CD4-positive, alpha-beta T cell treated with Interleukin-4 for 1 hour (primary cell): ENCODE measurements at regions not wholly inside any gene's neighbourhood (a gene's known extent, or its start where the extent isn't known, plus 50 kb on each side); places are given as distances from the start of the nearest gene placed in this dataset.

Source experiments
- DNase-seq, 2 donors: peaks; one replicate each; pipeline ENCODE4 v3.0.0-alpha.2; 2020 to 2022

DNA sequence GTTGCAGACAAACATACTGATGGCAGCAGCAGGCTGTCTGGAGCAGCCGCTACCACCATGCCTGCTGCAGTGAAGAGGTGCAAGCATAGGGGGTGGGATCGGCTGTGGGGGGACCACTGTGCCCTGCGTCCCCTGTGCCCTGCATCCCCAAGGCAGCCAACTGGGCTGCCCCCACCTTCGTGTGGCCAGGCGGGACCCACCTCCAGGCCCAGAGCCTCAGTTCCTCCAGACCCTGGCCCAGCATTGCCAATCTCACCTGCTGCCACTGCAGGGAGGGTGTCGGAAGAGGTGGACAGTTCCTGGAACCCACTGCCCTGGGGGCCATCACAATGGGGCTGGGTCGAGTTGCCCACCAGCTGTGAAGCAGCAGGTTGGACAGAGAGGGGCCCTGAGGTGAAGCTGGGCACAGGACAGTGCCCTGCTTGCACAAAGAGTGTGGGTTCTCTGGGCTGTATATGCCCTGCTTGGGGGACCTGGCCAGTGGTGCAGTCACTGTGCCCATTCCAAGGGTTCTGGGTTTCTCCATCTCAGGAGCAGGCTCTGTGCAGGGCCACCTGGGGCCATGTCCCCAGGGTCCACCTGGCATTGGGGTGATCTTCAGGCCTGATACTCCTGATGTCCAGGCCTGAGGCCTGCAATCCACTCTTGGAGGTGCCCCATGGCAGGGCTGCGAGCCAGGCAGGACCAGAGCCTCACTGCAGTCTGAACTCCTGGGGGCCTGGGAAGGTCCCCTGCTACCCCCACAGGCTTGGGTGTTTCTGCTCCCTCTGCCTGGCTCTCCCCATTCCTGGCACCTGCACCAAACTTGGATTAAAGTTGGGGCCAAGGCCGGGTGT lies 261.4 kb upstream of the NRIP1 start:
- no peak for DNase-seq

DNA sequence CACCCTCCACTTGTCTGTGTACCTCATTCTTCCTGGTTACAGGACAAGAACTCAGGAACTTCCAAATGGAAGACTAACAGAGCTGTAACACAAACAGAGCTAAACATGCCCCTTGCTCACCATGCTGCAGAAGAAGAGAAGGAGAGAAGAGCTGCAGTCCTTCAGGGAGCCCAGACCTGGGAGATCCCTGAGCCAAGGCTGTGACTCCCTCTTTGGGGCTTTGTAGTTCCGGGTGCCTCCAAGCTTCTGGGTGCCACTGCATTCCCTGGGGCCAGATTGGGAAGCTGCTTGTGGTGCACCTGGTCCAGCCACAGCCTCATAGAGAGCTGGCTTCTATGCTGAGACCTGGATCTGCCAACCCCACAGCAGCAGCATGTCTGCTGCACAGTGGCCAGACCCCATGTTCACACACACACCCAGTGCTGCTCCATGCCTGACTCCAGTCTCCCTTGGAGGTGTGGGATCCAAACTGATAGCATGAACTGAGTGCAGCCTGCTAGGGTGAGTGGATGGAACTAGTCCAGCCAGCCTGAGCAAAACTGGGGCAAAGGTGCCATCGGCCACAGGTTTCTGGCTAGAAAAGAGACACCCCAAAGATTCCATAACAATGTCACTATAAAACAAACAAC lies 263.0 kb upstream of the NRIP1 start:
- no peak for DNase-seq

DNA sequence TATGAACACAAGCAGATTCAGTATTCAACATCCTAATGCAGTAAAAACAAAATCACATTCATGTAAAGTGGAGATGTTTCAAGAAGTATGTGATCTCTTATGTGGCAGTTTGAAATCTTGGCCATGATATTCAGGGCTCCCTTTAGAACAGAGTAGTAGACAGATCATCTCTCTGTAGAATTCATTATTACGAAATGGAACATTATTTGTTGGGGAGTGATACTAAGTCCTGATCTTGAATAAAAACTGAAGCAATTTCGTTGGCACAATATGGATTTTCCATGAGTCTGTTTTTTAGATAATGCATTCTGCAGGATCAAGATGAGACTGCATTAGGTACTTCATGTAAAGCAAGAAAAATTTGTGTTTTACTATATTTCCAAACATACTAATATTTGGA lies 264.4 kb upstream of the NRIP1 start:
- DNase-seq = no peak

DNA sequence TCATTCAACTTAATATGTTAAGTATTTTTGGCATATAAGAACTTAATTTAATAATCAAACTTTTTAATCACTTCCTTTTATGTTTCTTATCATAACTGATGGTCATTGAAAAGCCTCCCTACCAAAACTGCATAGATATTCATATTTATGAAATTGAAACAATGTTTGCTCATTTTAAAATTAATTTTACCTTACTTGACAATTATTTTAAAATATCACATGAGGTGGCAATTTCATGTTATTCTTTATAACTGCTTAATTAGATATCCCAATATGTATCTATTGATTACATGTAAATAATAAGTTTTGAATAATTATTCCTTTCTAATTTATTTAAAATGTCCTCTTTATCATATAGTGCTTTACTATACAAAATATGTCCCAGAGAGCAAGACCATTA lies 266.1 kb upstream of the NRIP1 start:
- DNase-seq = no peak

DNA sequence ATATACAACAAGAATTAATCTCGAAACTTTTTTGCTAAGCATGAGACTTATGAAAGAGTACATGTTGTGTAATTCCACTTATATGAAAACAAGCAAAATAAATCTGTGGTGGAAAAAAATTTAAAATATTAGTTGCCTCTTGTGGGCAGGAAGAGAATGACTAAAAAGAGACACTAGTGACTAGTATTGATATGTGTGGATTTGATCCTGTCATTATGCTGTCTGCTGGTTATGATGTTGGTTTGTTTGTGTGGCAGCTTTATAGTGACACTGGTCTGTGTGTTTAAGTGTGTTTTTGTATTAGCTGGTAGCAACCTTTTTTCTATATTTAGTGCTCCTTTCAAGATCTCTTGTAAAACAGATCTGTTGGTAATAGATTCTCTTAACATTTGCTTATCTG lies 267.8 kb upstream of the NRIP1 start:
- no peak for DNase-seq

DNA sequence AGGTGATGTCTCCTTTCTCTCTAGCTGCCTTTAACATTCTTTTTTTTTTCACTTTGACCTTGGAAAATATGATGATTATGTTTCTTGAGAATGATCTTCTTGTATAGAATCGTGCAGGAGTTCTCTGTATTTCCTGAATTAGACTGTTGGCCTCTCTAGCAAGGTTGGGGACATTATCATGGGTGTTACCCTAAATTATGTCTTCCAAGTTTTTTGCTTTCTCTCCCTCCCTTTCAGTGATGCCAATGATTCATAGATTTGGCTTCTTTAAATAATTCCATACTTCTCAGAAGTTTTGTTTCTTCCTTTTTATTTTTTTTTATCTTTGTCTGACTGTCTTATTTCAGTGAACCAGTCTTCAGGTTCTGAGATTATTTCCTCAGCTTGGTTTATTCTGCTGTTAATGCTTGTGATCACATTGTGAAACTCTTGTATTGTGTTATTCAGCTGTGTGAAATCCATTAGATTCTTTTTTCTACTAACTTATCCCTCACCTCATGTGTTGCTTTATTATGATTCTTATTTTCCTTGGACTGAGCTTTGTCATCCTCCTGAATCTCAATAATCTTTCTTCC lies 268.4 kb upstream of the NRIP1 start:
- no peak for DNase-seq

DNA sequence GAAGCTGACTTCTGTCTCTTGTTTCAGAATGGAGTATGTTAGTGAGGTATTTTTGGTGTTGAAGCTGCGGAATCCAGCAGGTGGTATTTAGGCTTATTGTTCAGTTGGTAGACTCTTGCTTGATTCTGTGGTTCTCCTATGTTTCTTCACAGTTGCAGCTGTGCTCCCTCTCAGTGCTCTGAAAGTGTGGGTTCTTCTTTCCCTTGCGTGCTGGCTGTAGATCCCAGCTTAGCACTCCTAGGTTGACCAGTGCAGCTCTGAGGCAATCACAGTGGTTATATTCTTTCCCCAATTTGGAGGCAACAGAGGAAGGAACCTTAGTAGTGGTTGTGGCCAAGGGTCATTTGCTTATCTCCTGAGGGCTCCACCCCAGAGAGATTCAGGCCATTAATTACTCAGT lies 269.2 kb upstream of the NRIP1 start:
- DNase-seq = no peak

DNA sequence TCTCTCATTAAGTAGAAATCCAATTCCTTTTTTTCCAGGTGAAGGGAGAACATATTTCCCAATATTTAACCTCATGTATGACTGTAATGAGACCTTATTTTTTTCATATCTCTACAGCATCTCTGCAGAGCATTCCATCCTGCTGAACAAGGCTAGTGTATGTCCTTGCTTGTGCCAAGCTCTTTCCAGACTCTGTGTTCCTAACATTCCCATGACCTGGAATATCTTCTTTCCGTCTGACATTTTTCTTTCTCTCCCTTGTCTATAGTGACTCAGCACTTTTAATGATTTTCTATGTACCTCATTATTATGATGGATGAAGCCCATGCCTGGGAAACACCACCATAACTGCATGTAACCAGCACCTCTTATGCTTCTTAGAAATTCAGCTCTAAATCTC lies 278.3 kb upstream of the NRIP1 start:
- DNase-seq = no peak

DNA sequence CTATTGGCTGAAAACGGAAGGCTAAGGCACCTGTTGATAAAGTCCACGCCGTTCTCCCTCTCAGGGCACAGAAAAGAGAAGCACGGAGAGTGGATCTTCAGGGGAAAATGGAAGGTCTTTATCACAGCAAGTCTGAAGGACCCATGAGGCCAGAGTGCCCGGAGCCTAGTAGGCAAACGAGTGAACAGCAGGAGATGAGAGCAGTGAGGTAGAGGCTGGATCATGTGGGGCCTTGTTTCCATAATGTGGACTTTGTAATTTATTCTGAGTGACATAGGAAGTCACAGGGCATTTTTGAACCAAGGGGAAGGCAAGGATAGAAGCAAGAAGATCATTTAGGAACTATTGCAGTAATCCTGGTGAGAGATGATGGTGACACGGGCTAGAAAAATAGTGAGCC lies 287.2 kb upstream of the NRIP1 start:
- no peak for DNase-seq

DNA sequence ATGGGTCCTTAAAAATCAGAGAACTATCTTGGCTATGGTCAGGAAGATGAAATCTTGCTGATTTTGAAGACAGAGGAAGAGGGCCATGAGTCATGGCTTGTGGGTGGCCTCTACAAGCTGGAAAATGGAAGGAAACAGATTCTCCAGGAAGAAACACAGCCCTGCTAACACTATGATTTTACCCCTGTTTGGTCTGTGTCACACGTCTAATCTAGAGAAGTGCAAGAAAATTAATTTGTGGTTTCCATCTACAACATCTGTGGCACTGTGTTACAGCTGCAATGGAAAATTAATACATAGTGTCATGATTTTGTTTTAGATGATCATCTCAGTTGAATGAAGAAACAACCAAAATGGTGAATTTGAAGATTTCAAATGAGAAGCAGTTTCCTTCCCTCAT lies 288.7 kb upstream of the NRIP1 start:
- DNase-seq = no peak

DNA sequence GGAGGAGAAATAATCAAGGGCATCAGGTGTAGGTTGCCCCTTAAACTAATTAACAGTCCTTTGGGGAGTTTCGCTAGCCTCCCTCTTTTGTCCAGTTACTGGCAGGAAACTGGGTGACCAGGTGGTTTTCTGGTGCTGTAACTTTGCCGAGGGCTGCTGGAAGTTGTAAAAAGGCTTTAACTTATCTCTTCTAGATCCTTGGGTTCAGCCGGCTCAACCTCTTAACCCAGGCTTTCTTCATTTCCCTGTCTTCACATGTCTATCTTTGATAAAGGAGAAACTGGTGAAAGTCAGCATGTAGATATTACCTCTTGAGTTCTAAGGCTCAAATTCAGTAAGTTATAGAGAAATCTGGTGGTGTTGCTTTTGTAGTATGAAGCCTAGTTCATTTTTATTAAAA lies 289.7 kb upstream of the NRIP1 start:
- DNase-seq = no peak

DNA sequence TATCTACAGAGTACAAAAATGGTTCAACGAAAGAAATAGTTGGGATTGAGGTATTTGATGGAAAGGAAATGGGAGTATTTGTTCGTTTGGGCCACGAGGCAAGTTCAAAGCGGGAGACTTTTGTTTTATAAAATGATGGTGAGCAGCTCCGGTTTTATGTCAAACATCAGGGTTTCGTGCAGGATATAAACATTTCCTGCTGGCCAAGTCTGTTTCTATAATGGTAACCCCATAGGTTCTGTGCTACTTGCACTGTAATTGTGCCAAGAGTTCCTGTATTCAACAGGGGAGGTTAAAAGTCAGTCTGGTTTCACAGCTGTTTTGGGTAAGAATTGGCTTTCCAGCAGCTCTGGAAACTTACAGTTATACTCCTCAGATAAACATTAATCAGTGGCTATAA lies 290.3 kb upstream of the NRIP1 start:
- no peak for DNase-seq

DNA sequence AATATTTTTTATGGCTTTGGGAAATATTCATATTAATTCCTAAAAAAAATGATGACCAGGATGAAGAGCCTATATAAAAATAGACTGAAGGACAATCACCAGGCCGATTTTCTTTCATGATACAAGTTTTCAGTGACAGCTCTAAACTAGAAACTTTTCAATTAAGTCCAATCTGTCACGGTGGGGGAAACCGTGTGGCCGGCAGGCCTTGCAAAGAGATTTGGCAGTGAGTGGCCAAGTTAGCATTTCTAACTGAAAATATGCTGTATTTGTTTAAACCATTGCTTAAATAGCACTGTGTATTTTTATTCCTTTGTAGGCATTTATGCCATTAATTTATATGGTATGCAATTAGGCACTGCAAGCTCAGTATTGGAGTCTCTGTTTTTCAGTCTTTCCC lies 294.5 kb upstream of the NRIP1 start:
- no peak for DNase-seq

DNA sequence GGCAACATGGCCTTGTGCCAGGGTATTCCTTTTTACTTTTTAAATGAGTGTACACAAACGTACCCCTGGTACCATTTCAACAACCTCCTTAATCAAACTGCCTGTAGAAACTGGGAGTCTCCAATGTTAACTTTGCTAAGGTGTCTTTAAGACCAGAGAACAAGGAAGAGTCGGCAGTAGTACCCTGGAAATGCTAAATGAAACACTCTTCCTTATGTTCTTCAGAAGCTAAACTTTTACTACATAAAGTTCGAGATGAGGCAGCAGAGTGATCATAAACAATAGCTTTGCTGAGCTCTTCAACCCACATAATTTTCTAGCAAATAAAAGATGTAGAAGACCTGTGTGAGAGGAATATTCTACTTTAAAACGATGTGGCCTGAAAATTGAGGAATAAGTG lies 297.7 kb upstream of the NRIP1 start:
- DNase-seq = no peak

DNA sequence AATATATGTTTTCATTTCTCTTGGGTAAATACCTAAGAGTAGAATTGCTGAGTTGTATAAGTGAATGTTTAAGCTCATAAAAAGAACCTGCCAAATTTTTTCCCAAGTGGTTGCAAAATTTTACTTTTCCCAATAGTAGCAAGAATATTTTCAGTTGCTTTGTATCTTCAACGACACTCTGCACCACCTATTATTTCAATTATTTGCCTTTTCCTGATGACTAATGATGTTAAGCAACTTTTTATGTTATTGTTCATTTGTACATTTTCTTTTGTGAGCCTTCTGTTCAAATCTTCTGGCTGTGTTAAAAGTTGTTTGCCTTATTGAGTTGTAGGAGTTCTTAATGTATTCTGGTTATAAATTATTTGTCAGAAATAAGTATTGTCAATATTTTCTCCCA lies 299.1 kb upstream of the NRIP1 start:
- DNase-seq = no peak

DNA sequence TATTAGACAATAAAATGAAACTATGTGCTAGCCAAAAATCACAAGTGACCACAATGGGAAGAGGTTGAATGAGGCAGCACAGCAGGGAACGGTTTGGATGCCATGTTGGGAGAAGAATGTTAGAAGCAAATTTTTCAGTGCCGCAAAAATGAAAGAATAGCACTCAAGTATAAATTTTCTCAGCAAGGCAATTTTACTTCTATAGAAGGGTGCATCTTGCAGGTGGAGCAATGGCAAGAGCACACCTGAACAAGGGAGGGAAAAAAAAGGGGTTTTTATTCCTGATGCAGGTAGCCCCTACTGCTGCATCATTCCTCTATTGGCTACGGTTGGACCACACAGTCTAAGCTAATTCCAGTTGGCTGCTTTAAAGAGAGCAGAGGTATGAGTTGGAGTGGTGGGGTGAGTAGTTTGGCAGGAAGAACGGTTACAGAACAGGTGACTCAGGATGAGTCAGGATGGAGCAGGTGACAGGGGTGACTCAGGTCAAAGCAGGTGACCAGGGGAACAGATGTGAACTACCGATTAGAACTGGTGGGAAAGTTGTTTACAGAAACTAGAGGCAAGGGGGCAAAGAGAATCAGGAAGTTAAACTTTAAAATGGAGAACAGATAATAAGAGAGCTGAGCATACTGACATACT lies 301.1 kb upstream of the NRIP1 start:
- DNase-seq = no peak

DNA sequence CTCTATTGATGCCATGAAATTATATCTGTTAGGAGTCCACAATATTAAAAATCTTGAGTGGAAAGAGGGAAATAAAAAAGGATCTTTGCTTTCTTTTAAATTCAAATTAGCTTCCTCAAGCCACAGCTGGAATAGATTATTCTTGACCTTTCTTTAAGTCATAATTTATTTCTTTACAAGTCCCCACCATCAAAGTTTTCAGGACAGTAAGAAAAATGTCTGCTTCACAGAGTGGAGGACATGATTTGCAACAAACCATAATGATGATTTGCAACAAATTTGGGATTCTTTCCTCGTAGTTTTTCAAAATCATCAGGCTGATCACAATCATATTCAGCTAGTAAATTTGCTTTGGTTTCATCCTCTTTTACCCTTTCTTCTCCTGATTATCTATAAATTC lies 301.8 kb upstream of the NRIP1 start:
- DNase-seq = no peak

DNA sequence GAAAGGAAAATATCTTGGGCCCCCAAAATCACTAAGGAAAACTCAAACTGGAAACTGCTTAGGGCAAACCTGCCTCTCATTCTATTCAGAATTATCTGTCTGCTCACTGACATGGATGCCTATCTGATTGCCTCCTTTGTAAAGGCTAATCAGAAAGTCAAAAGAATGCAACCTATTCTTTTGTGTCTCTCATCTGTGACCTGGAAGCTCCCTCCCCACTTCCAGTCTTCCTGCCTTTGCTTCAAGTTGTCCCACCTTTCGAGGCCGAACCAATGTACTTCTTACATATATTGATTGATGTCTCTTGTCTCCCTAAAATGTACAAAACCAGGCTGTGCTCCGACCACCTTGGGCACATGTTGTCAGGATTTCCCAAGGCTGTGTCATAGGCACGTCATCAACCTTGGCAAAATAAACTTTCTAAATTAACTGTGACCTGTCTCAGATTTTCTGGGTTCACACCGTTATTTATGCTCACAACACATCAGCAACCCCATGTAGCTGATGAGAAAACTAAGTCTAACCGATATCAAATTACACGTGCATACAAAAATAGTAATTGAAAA lies 302.3 kb upstream of the NRIP1 start:
- no peak for DNase-seq

DNA sequence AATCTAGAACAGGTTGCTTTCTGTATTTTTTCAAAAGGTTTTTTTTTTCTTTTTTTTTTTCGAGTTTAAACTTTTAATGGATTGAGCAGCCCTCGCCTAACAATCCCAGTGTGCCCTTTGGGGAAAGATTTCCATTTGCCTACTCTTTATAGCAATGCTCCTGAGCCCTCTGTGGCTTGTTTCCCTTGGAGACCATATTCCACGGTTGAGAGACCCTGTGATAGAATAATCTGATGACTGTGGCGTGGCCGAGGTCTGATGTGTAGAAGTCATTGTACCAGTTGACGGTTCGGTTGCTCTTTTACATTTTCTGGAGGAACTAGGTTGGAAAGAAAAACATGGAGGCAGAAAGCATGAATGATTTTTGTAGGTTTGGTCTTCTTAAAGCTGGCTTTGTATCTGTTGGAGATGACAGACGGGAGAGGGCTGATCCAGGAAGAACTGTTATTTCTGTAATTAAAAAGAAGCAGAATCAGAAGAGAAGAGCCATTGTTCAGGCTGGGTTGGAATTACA lies 305.7 kb upstream of the NRIP1 start:
- no peak for DNase-seq

DNA sequence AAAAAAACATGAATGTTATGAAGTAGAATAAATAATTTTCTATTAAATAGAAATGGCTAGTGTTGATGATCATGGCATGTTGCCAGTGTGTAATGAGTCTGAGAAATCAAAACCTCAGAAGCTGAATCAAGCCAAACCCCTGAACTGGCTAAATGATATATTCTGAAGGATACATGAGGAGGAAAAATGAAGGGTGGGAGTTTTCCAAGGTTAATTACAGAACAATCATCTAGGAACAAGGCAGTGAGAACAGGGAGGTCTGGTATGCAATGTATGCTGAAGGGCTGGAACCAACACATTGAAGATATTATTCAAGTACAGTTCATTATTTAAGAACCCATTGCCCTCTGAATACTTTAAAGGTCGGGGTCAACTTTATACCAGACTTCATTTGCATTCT lies 309.1 kb upstream of the NRIP1 start:
- no peak for DNase-seq

DNA sequence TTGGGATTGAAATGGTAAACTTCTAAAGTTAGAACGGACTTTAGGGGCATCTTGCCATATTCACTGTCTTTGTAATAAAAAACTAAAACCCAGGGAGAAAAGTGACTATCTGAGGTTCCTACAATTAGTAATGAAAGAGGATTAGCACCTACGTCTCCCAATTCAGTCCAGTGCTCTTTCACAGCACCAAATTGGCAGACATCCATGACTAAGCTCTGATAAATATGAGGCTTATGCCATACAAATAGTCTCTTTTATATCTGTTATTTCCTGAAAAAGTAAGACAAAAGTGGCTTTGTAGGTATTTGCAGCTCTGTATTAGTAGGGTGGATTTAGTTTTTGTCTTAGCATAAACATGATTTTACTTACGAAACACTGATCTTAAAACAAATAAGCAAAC lies 315.0 kb upstream of the NRIP1 start:
- no peak for DNase-seq

DNA sequence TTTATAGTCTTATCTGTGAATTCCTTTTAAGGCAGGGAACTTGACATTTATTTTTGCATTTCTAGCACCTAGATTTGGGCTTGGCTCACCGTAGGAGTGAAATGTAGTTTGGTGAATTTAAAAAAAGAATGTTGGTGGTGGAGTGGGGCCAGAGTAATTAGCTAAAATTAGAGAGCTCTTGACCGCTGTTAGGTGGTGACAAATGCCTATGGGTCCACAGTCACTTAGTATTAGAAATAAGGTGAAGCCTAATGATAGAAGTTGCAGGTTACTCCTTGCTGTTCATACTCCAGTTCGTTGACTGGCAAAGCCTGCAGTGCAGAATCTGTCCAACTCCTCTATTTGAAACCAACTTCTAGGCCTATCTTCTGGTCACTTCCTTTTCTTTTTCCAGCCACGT lies 318.8 kb upstream of the NRIP1 start:
- no peak for DNase-seq

DNA sequence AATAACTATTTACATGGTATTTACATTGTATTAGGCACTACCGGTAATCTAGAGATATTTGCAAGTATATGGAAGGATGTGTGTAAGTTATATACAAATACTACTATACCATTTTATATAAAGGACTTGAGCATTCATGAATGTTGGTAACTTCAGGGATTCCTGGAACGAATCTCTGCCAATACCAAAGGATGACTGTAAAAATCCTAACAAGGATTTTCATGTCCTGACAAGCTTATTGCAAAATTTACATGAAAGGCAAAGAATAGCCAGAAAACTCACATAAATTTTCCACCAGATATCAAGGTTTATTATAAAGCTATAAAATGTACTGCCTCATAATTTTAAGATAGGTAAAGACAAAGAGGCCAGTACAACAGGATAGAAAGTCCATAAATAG lies 325.2 kb upstream of the NRIP1 start:
- no peak for DNase-seq

DNA sequence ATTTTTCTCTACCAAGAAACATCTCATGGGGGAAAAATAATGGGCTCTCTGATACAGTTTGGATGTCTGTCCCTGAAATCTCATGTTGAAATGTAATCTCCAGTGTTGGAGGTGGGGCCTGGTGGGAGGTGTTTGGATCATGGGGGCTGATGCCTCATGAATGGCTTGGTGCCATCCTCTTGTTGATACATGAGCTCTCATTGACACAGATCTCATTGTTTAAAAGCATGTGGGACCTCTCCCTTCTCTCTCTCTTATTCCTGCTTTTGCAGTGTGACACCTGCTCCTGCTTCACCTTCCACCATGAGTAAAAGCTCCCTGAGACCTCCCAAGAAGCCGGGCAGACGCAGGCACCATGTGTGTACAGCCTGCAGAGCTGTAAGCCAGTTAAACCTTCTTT lies 332.5 kb upstream of the NRIP1 start:
- DNase-seq = no peak
